DND-41 (cell line): ENCODE measurements at regions not wholly inside any gene's neighbourhood (a gene's known extent, or its start where the extent isn't known, plus 50 kb on each side); places are given as distances from the start of the nearest gene placed in this dataset.

ENCODE experiments used
- CTCF ChIP-seq: IDR thresholded peaks from 2 replicates; pipeline ENCODE4 v1.5.1; 2012; ENCODE audit warnings: borderline replicate concordance, low read length, moderate library complexity, mild to moderate bottlenecking; ENCODE audit not compliant: poor library complexity, severe bottlenecking; ENCODE audit errors: extremely low read depth
- EZH2 ChIP-seq: IDR thresholded peaks from 3 replicates; pipeline ENCODE4 v1.6.1; 2012; ENCODE audit warnings: borderline replicate concordance, low read depth, mild to moderate bottlenecking, moderate library complexity, low read length, inconsistent platforms; ENCODE audit not compliant: severe bottlenecking

DNA sequence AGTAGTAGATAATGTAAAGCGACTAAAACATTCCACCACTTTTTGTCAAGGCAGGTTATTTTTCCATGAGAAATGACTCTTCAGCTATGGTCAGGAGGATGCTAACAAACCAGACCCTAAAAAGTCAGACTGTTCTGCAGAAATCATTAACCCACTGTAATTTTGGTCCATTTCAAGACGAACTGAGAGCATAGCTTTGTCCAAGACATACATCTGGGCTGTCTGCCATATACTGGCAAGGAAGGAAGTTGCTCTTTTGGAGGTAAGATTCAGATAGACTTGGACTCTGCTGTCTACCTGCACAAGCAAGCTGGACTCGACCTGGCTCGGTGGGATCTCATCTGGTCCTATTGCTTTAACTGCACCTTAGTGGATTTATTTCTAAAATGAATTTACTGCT, 207.8 kb downstream of the POSTN start:
- TF ChIP-seq CTCF (no peak), EZH2 (no peak)
